ENCODE measurements at regions not wholly inside any gene's neighbourhood (a gene's known extent, or its start where the extent isn't known, plus 50 kb on each side); places are given as distances from the start of the nearest gene placed in this dataset.

GRCh38 chr1:224520808-224521207 is 86.2 kb upstream of the WDR26 start:
- Histone ChIP-seq H4K20me1 (replicated peaks in 1 of 2; ENCODE audit: control insufficient read depth in 1 of 2, insufficient read depth in 2 of 2, low read length in 2 of 2) (no peaks in the 10 kb centered on the region), H3K36me3 (ENCODE audit: control insufficient read depth in 2 of 4, insufficient read depth in 4 of 4, low read length in 3 of 4) (no peaks in the 10 kb centered on the region), H3K56ac (replicated peaks; ENCODE audit: insufficient read length, low read depth, low read length) (no peak overlapping the region), H2BK12ac (ENCODE audit: low read depth, low read length) (no peak overlapping the region), H3K23me2 (ENCODE audit: low read depth, low read length) (no peaks in the 10 kb centered on the region), H2AK5ac (ENCODE audit: low read depth, low read length) (no peak overlapping the region), H3K14ac (ENCODE audit: insufficient read length) (no peak overlapping the region), H3K18ac (ENCODE audit: extremely low read depth, low read length) (no peak overlapping the region), H3K79me1 (ENCODE audit: low read depth, low read length) (no peaks in the 10 kb centered on the region), H2BK15ac (ENCODE audit: low read length) (no peak overlapping the region), H3K79me2 (ENCODE audit: control insufficient read depth in 1 of 2, insufficient read depth in 2 of 2, low read length in 2 of 2) (no peaks in the 10 kb centered on the region), H2BK20ac (ENCODE audit: low read length) (no peak overlapping the region), H4K91ac (replicated peaks; ENCODE audit: insufficient read length, low read length) (no peak overlapping the region), H2AFZ (ENCODE audit: low read length) (no peak overlapping the region), H3K4me3 (ENCODE audit: extremely low read depth in 1 of 4, insufficient read depth in 2 of 4, low read depth in 3 of 4, low read length in 4 of 4) (no peak overlapping the region), H2BK120ac (replicated peaks; ENCODE audit: low read depth, low read length) (no peak overlapping the region), H3K4me2 (ENCODE audit: insufficient read depth in 1 of 2, low read depth in 2 of 2, low read length in 2 of 2) (no peak overlapping the region), H3K27me3 (replicated peaks in 1 of 4; ENCODE audit: control insufficient read depth in 3 of 4, extremely low read depth in 1 of 4, insufficient read depth in 3 of 4, low read length in 3 of 4) (no peaks in the 10 kb centered on the region), H2BK5ac (ENCODE audit: low read depth, low read length) (no peak overlapping the region), H3K4me1 (replicated peaks in 1 of 4; ENCODE audit: control insufficient read depth in 3 of 4, insufficient read depth in 4 of 4, low read length in 3 of 4) (no peaks in the 10 kb centered on the region), H3K27ac (ENCODE audit: low read depth, low read length) (no peak overlapping the region), H3K9me3 (ENCODE audit: insufficient read depth in 2 of 2, low read depth in 1 of 2, low read length in 1 of 2) (no peaks in the 10 kb centered on the region; a peak in 1 of 4 replicates), H3K4ac (replicated peaks; ENCODE audit: insufficient read length, low read depth, low read length) (no peak overlapping the region), H3K23ac (ENCODE audit: insufficient read length) (no peak overlapping the region), H3K9ac (replicated peaks in 1 of 4; ENCODE audit: extremely low read depth in 1 of 4, low read depth in 3 of 4, low read length in 3 of 4) (no peak overlapping the region), H4K8ac (ENCODE audit: extremely low read depth, insufficient read depth, low read length) (no peak overlapping the region), H4K5ac (ENCODE audit: insufficient read length, low read depth, low read length) (no peak overlapping the region)
- ChIA-PET POLR2A (ENCODE audit: partially characterized antibody) (no interaction called here), CTCF (ENCODE audit: partially characterized antibody) (interaction anchor here (1.0 to 1.2 kb wide), 2 partner anchors 87 to 381 kb away, joined by 3 read pairs; no protein-coding TSS in a partner anchor)
- FAIRE-seq (no peak), DNase-seq (ENCODE audit: low read depth in 1 of 2, low spot score in 2 of 2) (no peak)
- 90% methylated on average over 4 of the region's 4 CpGs; no CpG with 5 or more reads in 1 of the 2 experiments for WGBS, 2 experiments (ENCODE audit: extremely low coverage in 1 of 2, insufficient coverage in 1 of 2, insufficient read length in 1 of 2, insufficient replicate concordance in 2 of 2, low coverage in 1 of 2, low lambda C conversion rate in 2 of 2, missing lambda C conversion rate in 1 of 2)
- TF ChIP-seq CBX5 (IDR thresholded peaks at IDR 0.05; ENCODE audit: low read depth, low read length) (no peak), CBX8 (IDR thresholded peaks at IDR 0.05; ENCODE audit: borderline replicate concordance, low read depth, low read length) (no peak), SAP30 (IDR thresholded peaks at IDR 0.05; ENCODE audit: insufficient read depth, insufficient replicate concordance, low read length) (no peak), CTCF (IDR thresholded peaks at IDR 0.05; ENCODE audit: control extremely low read depth in 1 of 3, insufficient read depth in 1 of 3, low read depth in 1 of 3, low read length in 3 of 3) (no peak), HDAC6 (IDR thresholded peaks at IDR 0.05; ENCODE audit: low read depth, low read length) (no peak), PHF8 (conservative IDR thresholded peaks at IDR 0.05; ENCODE audit: low read depth, low read length) (no peak), SIN3A (conservative IDR thresholded peaks at IDR 0.05 in 1 of 2, IDR thresholded peaks at IDR 0.05 in 1 of 2; ENCODE audit: low read depth in 1 of 2, low read length in 2 of 2) (no peak), NANOG (IDR thresholded peaks at IDR 0.05; ENCODE audit: insufficient read depth, low read depth, low read length, poor library complexity, severe bottlenecking) (no peak), EP300 (IDR thresholded peaks at IDR 0.05; ENCODE audit: borderline replicate concordance in 1 of 2, low read depth in 2 of 2, low read length in 2 of 2) (no peak)

Measured in H1 (cell line).